GM23338 (cell line): ENCODE measurements at regions not wholly inside any gene's neighbourhood (a gene's known extent, or its start where the extent isn't known, plus 50 kb on each side); places are given as distances from the start of the nearest gene placed in this dataset.

ENCODE experiments used
- ATAC-seq: fragments of 200-7000 bp; cut with Tn5 transposase; 3 replicates; pipeline ENCODE4 v1.9.1; 2020
- DNase-seq: peaks from one replicate; pipeline ENCODE4 v3.0.0-alpha.2; 2015; ENCODE audit warnings: low spot score
- H2AFZ ChIP-seq: fragments of 200-600 bp; sonication (generic); 2 replicates; pipeline ENCODE4 v1.8.0; 2016; ENCODE audit warnings: antibody characterized with exemption, mild to moderate bottlenecking, moderate library complexity
- H3F3A ChIP-seq: fragments of 200-600 bp; sonication (generic); replicated peaks from 2 replicates; pipeline ENCODE4 v1.8.0; 2017; ENCODE audit warnings: antibody characterized with exemption, mixed run types, low read depth
- H3K27ac ChIP-seq: fragments of 200-600 bp; sonication (generic); 2 replicates; pipeline ENCODE4 v1.6.1; 2016; ENCODE audit warnings: low read depth
- H3K27me3 ChIP-seq: fragments of 200-600 bp; sonication (generic); 2 replicates; pipeline ENCODE4 v1.8.0; 2016; ENCODE audit warnings: mild to moderate bottlenecking, mixed run types, moderate library complexity; ENCODE audit not compliant: insufficient read depth
- H3K36me3 ChIP-seq: fragments of 200-600 bp; sonication (generic); 2 replicates; pipeline ENCODE4 v1.8.0; 2016; ENCODE audit warnings: mild to moderate bottlenecking; ENCODE audit not compliant: insufficient read depth
- H3K4me1 ChIP-seq: fragments of 200-600 bp; sonication (generic); 2 replicates; pipeline ENCODE4 v1.8.0; 2016; ENCODE audit warnings: mild to moderate bottlenecking, moderate library complexity; ENCODE audit not compliant: insufficient read depth
- H3K4me2 ChIP-seq: fragments of 200-600 bp; sonication (generic); 2 replicates; pipeline ENCODE4 v1.7.1; 2017; ENCODE audit warnings: mixed run types
- H3K4me3 ChIP-seq: fragments of 200-600 bp; sonication (generic); 2 replicates; pipeline ENCODE4 v1.6.1; 2016; ENCODE audit warnings: mixed run types
- H3K79me2 ChIP-seq: fragments of 200-600 bp; sonication (generic); replicated peaks from 2 replicates; pipeline ENCODE4 v1.8.0; 2017; ENCODE audit warnings: mild to moderate bottlenecking; ENCODE audit not compliant: insufficient read depth
- H3K9me2 ChIP-seq: fragments of 200-600 bp; sonication (generic); 2 replicates; pipeline ENCODE4 v1.8.0; 2017; ENCODE audit not compliant: insufficient read depth
- H4K20me1 ChIP-seq: fragments of 200-600 bp; sonication (generic); replicated peaks from 2 replicates; pipeline ENCODE4 v1.8.0; 2017; ENCODE audit warnings: mild to moderate bottlenecking; ENCODE audit not compliant: insufficient read depth
- H3K27ac Mint-ChIP-seq: 2 replicates; pipeline ENCODE4 v1.8.0; 2020; ENCODE audit warnings: inconsistent platforms, mild to moderate bottlenecking, moderate library complexity, mixed read lengths
- H3K27me3 Mint-ChIP-seq: 3 replicates; pipeline ENCODE4 v1.8.0; 2022; ENCODE audit warnings: low read depth, mild to moderate bottlenecking, moderate library complexity, mixed read lengths, inconsistent platforms; ENCODE audit not compliant: insufficient read depth, poor library complexity
- H3K36me3 Mint-ChIP-seq: 3 replicates; pipeline ENCODE4 v1.8.0; 2021; ENCODE audit warnings: low read depth, mild to moderate bottlenecking, inconsistent platforms, moderate library complexity, mixed read lengths
- H3K4me1 Mint-ChIP-seq: 3 replicates; pipeline ENCODE4 v1.8.0; 2020; ENCODE audit warnings: mild to moderate bottlenecking, inconsistent platforms, mixed read lengths
- H3K4me3 Mint-ChIP-seq: 3 replicates; pipeline ENCODE4 v1.8.0; 2021; ENCODE audit warnings: moderate library complexity, mild to moderate bottlenecking, inconsistent platforms, mixed read lengths
- H3K9me3 Mint-ChIP-seq: 3 replicates; pipeline ENCODE4 v1.8.0; 2020; ENCODE audit warnings: moderate library complexity, mild to moderate bottlenecking, inconsistent platforms, mixed read lengths
- CREB1 ChIP-seq: fragments of 250-450 bp; sonication (Bioruptor Pico); IDR thresholded peaks from 2 replicates; pipeline ENCODE4 v1.5.0; 2020; ENCODE audit warnings: low read depth, mild to moderate bottlenecking, moderate library complexity
- EZH2phosphoT487 ChIP-seq: fragments of 200-600 bp; sonication (generic); IDR thresholded peaks from one replicate; pipeline ENCODE4 v1.8.1; 2018; ENCODE audit warnings: antibody characterized with exemption; ENCODE audit not compliant: unreplicated experiment
- JUNB ChIP-seq: IDR thresholded peaks from one replicate; pipeline ENCODE4 v1.6.1; 2016; ENCODE audit warnings: antibody characterized with exemption; ENCODE audit not compliant: unreplicated experiment
- NANOG ChIP-seq: IDR thresholded peaks from 2 replicates; pipeline ENCODE4 v1.6.1; 2016; ENCODE audit warnings: antibody characterized with exemption, borderline replicate concordance
- POLR2AphosphoS5 ChIP-seq: IDR thresholded peaks from 2 replicates; pipeline ENCODE4 v1.6.1; 2016; ENCODE audit warnings: antibody characterized with exemption, low read depth
- STAT1 ChIP-seq: IDR thresholded peaks from one replicate; pipeline ENCODE4 v1.6.1; 2016; ENCODE audit warnings: antibody characterized with exemption; ENCODE audit not compliant: unreplicated experiment
- ZNF462 ChIP-seq: fragments of 250-450 bp; sonication (Bioruptor Pico); IDR thresholded peaks from 2 replicates; pipeline ENCODE4 v1.5.0; 2020; ENCODE audit warnings: mild to moderate bottlenecking, moderate library complexity
- TF ChIP-seq, protein P1 (sequence below): IDR thresholded peaks from 2 replicates; pipeline ENCODE4 v1.6.1; 2016; ENCODE audit warnings: antibody characterized with exemption
- TF ChIP-seq, protein P2 (sequence below): IDR thresholded peaks from one replicate; pipeline ENCODE4 v1.6.1; 2018; ENCODE audit warnings: antibody characterized with exemption; ENCODE audit not compliant: unreplicated experiment

- TF ChIP-seq CREB1: no peak
- TF ChIP-seq, protein P1, sequence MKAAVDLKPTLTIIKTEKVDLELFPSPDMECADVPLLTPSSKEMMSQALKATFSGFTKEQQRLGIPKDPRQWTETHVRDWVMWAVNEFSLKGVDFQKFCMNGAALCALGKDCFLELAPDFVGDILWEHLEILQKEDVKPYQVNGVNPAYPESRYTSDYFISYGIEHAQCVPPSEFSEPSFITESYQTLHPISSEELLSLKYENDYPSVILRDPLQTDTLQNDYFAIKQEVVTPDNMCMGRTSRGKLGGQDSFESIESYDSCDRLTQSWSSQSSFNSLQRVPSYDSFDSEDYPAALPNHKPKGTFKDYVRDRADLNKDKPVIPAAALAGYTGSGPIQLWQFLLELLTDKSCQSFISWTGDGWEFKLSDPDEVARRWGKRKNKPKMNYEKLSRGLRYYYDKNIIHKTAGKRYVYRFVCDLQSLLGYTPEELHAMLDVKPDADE: no peak
- no peak for TF ChIP-seq EZH2phosphoT487
- TF ChIP-seq NANOG: no peak
- no peak for TF ChIP-seq JUNB
- TF ChIP-seq POLR2AphosphoS5: no peak
These were observed 75.0 kb upstream of the OXGR1 start (continued) for GRCh38 chr13:97069050-97069815.

- Mint-ChIP-seq H3K4me3 (no peak overlapping the region), H3K9me3 (peaks cover 10% of the 10 kb centered on the region; the same call in 1 of the 3 replicates), H3K4me1 (peaks cover 15% of the 10 kb centered on the region), H3K27ac (no peak overlapping the region), H3K36me3 (no peaks in the 10 kb centered on the region), H3K27me3 (no peaks in the 10 kb centered on the region)
- DNase-seq (no peak), ATAC-seq (no peak)
- no peaks in the 10 kb centered on the region for H4K20me1 ChIP-seq
- H3K27ac ChIP-seq: no peak overlapping the region
- no peaks in the 10 kb centered on the region for H3F3A ChIP-seq
- no peaks in the 10 kb centered on the region for H3K79me2 ChIP-seq
- H2AFZ ChIP-seq: no peak overlapping the region
- no peaks in the 10 kb centered on the region; the same call in 1 of the 2 replicates for H3K4me1 ChIP-seq
- H3K4me2 ChIP-seq: no peak overlapping the region
- H3K9me2 ChIP-seq: no peaks in the 10 kb centered on the region
- H3K27me3 ChIP-seq: no peaks in the 10 kb centered on the region
- TF ChIP-seq EZH2phosphoT487 (no peak), JUNB (no peak), CREB1 (no peak), POLR2AphosphoS5 (no peak), ZNF462 (CRISPR knock-in tag) (no peak), STAT1 (no peak)
- TF ChIP-seq, protein P2, sequence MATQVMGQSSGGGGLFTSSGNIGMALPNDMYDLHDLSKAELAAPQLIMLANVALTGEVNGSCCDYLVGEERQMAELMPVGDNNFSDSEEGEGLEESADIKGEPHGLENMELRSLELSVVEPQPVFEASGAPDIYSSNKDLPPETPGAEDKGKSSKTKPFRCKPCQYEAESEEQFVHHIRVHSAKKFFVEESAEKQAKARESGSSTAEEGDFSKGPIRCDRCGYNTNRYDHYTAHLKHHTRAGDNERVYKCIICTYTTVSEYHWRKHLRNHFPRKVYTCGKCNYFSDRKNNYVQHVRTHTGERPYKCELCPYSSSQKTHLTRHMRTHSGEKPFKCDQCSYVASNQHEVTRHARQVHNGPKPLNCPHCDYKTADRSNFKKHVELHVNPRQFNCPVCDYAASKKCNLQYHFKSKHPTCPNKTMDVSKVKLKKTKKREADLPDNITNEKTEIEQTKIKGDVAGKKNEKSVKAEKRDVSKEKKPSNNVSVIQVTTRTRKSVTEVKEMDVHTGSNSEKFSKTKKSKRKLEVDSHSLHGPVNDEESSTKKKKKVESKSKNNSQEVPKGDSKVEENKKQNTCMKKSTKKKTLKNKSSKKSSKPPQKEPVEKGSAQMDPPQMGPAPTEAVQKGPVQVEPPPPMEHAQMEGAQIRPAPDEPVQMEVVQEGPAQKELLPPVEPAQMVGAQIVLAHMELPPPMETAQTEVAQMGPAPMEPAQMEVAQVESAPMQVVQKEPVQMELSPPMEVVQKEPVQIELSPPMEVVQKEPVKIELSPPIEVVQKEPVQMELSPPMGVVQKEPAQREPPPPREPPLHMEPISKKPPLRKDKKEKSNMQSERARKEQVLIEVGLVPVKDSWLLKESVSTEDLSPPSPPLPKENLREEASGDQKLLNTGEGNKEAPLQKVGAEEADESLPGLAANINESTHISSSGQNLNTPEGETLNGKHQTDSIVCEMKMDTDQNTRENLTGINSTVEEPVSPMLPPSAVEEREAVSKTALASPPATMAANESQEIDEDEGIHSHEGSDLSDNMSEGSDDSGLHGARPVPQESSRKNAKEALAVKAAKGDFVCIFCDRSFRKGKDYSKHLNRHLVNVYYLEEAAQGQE: no peak
- TF ChIP-seq, protein P1: no peak
- H3K36me3 ChIP-seq: no peaks in the 10 kb centered on the region
- H3K4me3 ChIP-seq: no peak overlapping the region
These were observed 78.0 kb upstream of the OXGR1 start for GRCh38 chr13:97072297-97072696.
